DND-41 (cell line): ENCODE measurements at regions not wholly inside any gene's neighbourhood (a gene's known extent, or its start where the extent isn't known, plus 50 kb on each side); places are given as distances from the start of the nearest gene placed in this dataset.

ENCODE experiments used
- CTCF ChIP-seq: IDR thresholded peaks from 2 replicates; pipeline ENCODE4 v1.5.1; 2012; ENCODE audit warnings: borderline replicate concordance, low read length, moderate library complexity, mild to moderate bottlenecking; ENCODE audit not compliant: poor library complexity, severe bottlenecking; ENCODE audit errors: extremely low read depth
- EZH2 ChIP-seq: IDR thresholded peaks from 3 replicates; pipeline ENCODE4 v1.6.1; 2012; ENCODE audit warnings: borderline replicate concordance, low read depth, mild to moderate bottlenecking, moderate library complexity, low read length, inconsistent platforms; ENCODE audit not compliant: severe bottlenecking

GRCh38 chr12:46430340-46430948 lies 57.9 kb upstream of the SLC38A2 start:
- TF ChIP-seq EZH2 (no peak), CTCF (no peak)
